Hepatocyte (in vitro differentiated cells): ENCODE measurements at regions not wholly inside any gene's neighbourhood (a gene's known extent, or its start where the extent isn't known, plus 50 kb on each side); places are given as distances from the start of the nearest gene placed in this dataset.

ENCODE experiments used
- DNase-seq: peaks from one replicate; pipeline ENCODE4 v3.0.0-alpha.2; 2016; ENCODE audit warnings: low spot score
- H2AFZ ChIP-seq: fragments of 200-600 bp; sonication (generic); 2 replicates; pipeline ENCODE4 v1.6.0; 2016; ENCODE audit warnings: antibody characterized with exemption, mild to moderate bottlenecking
- H3K27ac ChIP-seq: fragments of 200-600 bp; sonication (generic); 2 replicates; pipeline ENCODE4 v1.5.1; 2016; ENCODE audit warnings: mild to moderate bottlenecking
- H3K27me3 ChIP-seq: fragments of 200-600 bp; sonication (generic); 2 replicates; pipeline ENCODE4 v1.6.1; 2016
- H3K36me3 ChIP-seq: fragments of 200-600 bp; sonication (generic); replicated peaks from 2 replicates; pipeline ENCODE4 v1.5.1; 2016; ENCODE audit warnings: low read depth; ENCODE audit not compliant: insufficient read depth
- H3K4me1 ChIP-seq: fragments of 200-600 bp; sonication (generic); 2 replicates; pipeline ENCODE4 v1.5.1; 2016; ENCODE audit warnings: mild to moderate bottlenecking, moderate library complexity; ENCODE audit not compliant: insufficient read depth
- H3K4me2 ChIP-seq: fragments of 200-600 bp; sonication (generic); 2 replicates; pipeline ENCODE4 v1.6.0; 2016
- H3K4me3 ChIP-seq: fragments of 200-600 bp; sonication (generic); 2 replicates; pipeline ENCODE4 v1.5.1; 2016; ENCODE audit warnings: mild to moderate bottlenecking
- H3K79me2 ChIP-seq: fragments of 200-600 bp; sonication (generic); 2 replicates; pipeline ENCODE4 v1.6.0; 2017; ENCODE audit warnings: mild to moderate bottlenecking
- H3K9me2 ChIP-seq: fragments of 200-600 bp; sonication (generic); replicated peaks from 2 replicates; pipeline ENCODE4 v1.6.0; 2017; ENCODE audit warnings: mild to moderate bottlenecking; ENCODE audit not compliant: insufficient read depth
- H3K9me3 ChIP-seq: fragments of 200-600 bp; sonication (generic); 2 replicates; pipeline ENCODE4 v1.5.1; 2016; ENCODE audit warnings: low read depth, mild to moderate bottlenecking
- H4K20me1 ChIP-seq: fragments of 200-600 bp; sonication (generic); 2 replicates; pipeline ENCODE4 v1.6.0; 2016; ENCODE audit warnings: mild to moderate bottlenecking; ENCODE audit not compliant: insufficient read depth, poor library complexity, severe bottlenecking
- EZH2 ChIP-seq: fragments of 200-600 bp; sonication (generic); IDR thresholded peaks from 2 replicates; pipeline ENCODE4 v1.6.1; 2016; ENCODE audit warnings: antibody characterized with exemption, mild to moderate bottlenecking, borderline replicate concordance
- EZH2phosphoT487 ChIP-seq: fragments of 200-600 bp; sonication (generic); IDR thresholded peaks from one replicate; pipeline ENCODE4 v1.6.1; 2018; ENCODE audit warnings: antibody characterized with exemption, mild to moderate bottlenecking, low read depth, moderate library complexity; ENCODE audit not compliant: unreplicated experiment, severe bottlenecking
- WGBS: methylation state at CpG from one replicate; pipeline ENCODE4 v1.1.6; 2016; ENCODE audit warnings: low lambda C conversion rate; ENCODE audit errors: missing lambda C conversion rate; 5-methylcytosine and 5-hydroxymethylcytosine counted together
- TF ChIP-seq, protein P1 (sequence below): fragments of 200-600 bp; sonication (generic); IDR thresholded peaks from 2 replicates; pipeline ENCODE4 v1.5.1; 2016; ENCODE audit warnings: antibody characterized with exemption, mild to moderate bottlenecking; ENCODE audit not compliant: poor library complexity

DNA sequence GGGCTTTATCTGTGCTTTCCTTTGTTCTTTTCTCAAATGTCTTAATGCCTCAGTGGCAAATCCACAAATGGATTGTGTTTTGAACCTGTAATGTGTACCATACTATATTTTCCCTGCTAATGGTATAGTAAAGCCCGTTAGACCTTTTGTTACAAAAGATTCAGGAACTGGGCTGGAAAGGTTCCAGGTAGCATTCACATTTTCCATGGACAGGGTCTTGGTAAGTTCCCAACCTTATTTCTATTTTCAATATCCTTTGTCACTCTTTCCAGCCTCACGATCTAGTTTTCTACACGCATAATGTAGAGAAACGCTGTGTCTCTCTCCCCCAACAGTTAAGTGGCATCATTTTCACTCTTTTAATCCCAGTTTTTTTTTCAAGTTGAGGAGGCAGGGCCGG is 153.0 kb downstream of the PLCE1 start:
- Histone ChIP-seq H2AFZ (no peak overlapping the region), H3K4me3 (no peak overlapping the region), H3K27me3 (no peaks in the 10 kb centered on the region), H3K4me1 (no peaks in the 10 kb centered on the region), H3K4me2 (no peak overlapping the region), H4K20me1 (no peaks in the 10 kb centered on the region), H3K9me3 (no peaks in the 10 kb centered on the region), H3K27ac (no peak overlapping the region), H3K79me2 (no peaks in the 10 kb centered on the region), H3K9me2 (no peaks in the 10 kb centered on the region), H3K36me3 (no peaks in the 10 kb centered on the region)
- no peak for TF ChIP-seq EZH2
- no peak for TF ChIP-seq EZH2phosphoT487
- TF ChIP-seq, protein P1, sequence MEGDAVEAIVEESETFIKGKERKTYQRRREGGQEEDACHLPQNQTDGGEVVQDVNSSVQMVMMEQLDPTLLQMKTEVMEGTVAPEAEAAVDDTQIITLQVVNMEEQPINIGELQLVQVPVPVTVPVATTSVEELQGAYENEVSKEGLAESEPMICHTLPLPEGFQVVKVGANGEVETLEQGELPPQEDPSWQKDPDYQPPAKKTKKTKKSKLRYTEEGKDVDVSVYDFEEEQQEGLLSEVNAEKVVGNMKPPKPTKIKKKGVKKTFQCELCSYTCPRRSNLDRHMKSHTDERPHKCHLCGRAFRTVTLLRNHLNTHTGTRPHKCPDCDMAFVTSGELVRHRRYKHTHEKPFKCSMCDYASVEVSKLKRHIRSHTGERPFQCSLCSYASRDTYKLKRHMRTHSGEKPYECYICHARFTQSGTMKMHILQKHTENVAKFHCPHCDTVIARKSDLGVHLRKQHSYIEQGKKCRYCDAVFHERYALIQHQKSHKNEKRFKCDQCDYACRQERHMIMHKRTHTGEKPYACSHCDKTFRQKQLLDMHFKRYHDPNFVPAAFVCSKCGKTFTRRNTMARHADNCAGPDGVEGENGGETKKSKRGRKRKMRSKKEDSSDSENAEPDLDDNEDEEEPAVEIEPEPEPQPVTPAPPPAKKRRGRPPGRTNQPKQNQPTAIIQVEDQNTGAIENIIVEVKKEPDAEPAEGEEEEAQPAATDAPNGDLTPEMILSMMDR = no peak
- 93% methylated on average over 5 of the region's 5 CpGs for WGBS
- no peak for DNase-seq

GRCh38 chr10:94149702-94150101 is 156.0 kb downstream of the PLCE1 start:
- TF ChIP-seq EZH2 = no peak
- TF ChIP-seq, protein P1 = no peak
- no peak for TF ChIP-seq EZH2phosphoT487
- H3K36me3 ChIP-seq = no peaks in the 10 kb centered on the region
- H3K79me2 ChIP-seq = no peaks in the 10 kb centered on the region
- no peak overlapping the region for H3K4me2 ChIP-seq
- no peaks in the 10 kb centered on the region for H3K9me3 ChIP-seq
- H3K27me3 ChIP-seq = no peaks in the 10 kb centered on the region
- no peak overlapping the region for H3K27ac ChIP-seq
- DNase-seq = no peak
- no peaks in the 10 kb centered on the region for H4K20me1 ChIP-seq
- no peak overlapping the region for H3K4me3 ChIP-seq
- no peak overlapping the region for H2AFZ ChIP-seq
- WGBS = 90% methylated on average over 2 of the region's 2 CpGs
- no peaks in the 10 kb centered on the region for H3K4me1 ChIP-seq
- no peaks in the 10 kb centered on the region for H3K9me2 ChIP-seq

GRCh38 chr10:94150541-94151184 is 156.9 kb downstream of the PLCE1 start:
- Histone ChIP-seq H3K79me2 (no peaks in the 10 kb centered on the region), H3K9me3 (no peaks in the 10 kb centered on the region), H3K4me3 (no peak overlapping the region), H3K27me3 (no peaks in the 10 kb centered on the region), H3K9me2 (no peaks in the 10 kb centered on the region), H3K4me1 (no peaks in the 10 kb centered on the region), H3K36me3 (no peaks in the 10 kb centered on the region), H3K27ac (no peak overlapping the region), H3K4me2 (no peak overlapping the region), H2AFZ (no peak overlapping the region), H4K20me1 (no peaks in the 10 kb centered on the region)
- DNase-seq = no peak
- no peak for TF ChIP-seq EZH2phosphoT487
- TF ChIP-seq EZH2 = no peak
- TF ChIP-seq, protein P1 = no peak
- WGBS = 83% methylated on average over 1 of the region's 1 CpG
